ENCODE measurements at regions not wholly inside any gene's neighbourhood (a gene's known extent, or its start where the extent isn't known, plus 50 kb on each side); places are given as distances from the start of the nearest gene placed in this dataset.

DNA sequence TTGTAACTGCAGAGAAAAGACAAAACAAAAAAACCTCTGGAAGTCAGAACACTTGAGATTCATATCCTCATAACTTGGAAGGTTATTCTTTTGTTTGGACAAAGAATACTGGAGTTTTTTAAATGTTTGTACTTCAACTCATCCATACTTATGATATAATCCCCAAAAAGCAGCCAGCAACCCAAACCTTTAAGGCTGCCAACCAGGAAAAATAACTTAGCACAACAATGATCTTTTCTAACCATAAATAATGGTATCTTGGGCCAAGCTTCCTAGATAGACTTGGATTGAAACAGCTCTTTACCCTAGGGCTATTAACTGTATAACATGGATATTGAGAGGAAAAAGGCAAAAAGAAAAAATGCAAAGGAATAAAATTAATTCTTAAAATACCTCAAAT lies 335.1 kb downstream of the LTN1 start:
- Histone ChIP-seq H3K36me3 (replicated peaks) (no peaks in the 10 kb centered on the region), H3K27ac (no peak overlapping the region), H3K4me3 (ENCODE audit: low read depth, low read length) (no peak overlapping the region), H3K27me3 (replicated peaks) (no peaks in the 10 kb centered on the region)
- DNase-seq: no peak
- TF ChIP-seq, protein P1, sequence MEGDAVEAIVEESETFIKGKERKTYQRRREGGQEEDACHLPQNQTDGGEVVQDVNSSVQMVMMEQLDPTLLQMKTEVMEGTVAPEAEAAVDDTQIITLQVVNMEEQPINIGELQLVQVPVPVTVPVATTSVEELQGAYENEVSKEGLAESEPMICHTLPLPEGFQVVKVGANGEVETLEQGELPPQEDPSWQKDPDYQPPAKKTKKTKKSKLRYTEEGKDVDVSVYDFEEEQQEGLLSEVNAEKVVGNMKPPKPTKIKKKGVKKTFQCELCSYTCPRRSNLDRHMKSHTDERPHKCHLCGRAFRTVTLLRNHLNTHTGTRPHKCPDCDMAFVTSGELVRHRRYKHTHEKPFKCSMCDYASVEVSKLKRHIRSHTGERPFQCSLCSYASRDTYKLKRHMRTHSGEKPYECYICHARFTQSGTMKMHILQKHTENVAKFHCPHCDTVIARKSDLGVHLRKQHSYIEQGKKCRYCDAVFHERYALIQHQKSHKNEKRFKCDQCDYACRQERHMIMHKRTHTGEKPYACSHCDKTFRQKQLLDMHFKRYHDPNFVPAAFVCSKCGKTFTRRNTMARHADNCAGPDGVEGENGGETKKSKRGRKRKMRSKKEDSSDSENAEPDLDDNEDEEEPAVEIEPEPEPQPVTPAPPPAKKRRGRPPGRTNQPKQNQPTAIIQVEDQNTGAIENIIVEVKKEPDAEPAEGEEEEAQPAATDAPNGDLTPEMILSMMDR (IDR thresholded peaks at IDR 0.05; ENCODE audit: low read depth, low read length, missing control alignments): no peak
- in situ Hi-C loops (cut with HindIII; ENCODE audit: low pct_ligation_motif_present, low sequenced_read_pairs): no loop called here

DNA sequence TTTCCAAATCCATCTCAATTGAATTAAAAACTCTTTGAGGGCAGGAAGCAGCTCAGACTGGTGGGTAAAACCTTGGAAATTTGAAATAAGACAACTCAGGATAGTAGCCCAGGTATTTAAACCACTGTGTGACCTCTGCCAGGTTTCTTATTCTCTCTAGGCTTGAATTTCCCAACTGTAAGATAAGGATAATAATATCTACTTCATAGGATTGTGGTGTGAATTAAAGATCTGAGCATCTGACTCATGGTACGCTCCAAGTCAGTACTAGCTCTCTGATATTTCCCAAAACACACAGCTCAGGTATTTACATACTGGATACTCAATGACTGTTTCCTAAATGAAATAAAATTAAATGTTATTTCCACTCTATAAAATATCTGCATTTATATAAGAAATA lies 337.2 kb downstream of the LTN1 start:
- TF ChIP-seq, protein P1 (IDR thresholded peaks at IDR 0.05; ENCODE audit: low read depth, low read length, missing control alignments): no peak
- DNase-seq: no peak
- Histone ChIP-seq H3K27me3 (replicated peaks) (no peaks in the 10 kb centered on the region), H3K36me3 (replicated peaks) (no peaks in the 10 kb centered on the region), H3K4me3 (ENCODE audit: low read depth, low read length) (no peak overlapping the region), H3K27ac (no peak overlapping the region)
- in situ Hi-C loops (cut with HindIII; ENCODE audit: low pct_ligation_motif_present, low sequenced_read_pairs): no loop called here

DNA sequence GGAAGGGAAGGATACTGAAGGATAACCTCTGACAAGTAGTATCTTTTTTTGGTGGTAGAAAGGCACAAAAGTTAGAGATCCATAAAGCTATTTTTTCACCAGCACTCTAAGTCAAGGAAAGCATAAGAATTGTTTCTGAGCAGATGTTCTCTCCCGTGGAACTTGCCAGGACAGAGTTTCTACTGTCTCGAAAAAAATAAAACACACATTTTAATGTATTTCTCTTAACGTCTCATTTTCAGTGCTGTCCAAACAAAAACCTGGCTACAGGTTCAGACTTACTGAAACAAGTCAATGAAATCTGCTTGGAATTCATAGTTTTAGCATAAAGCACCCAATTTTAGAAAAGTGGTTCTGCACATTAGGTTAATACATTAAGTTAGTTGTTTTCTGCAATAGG lies 338.3 kb downstream of the LTN1 start:
- Histone ChIP-seq H3K4me3 (ENCODE audit: low read depth, low read length) (no peak overlapping the region), H3K27ac (no peak overlapping the region), H3K27me3 (replicated peaks) (no peaks in the 10 kb centered on the region), H3K36me3 (replicated peaks) (no peaks in the 10 kb centered on the region)
- DNase-seq: no peak
- TF ChIP-seq, protein P1 (IDR thresholded peaks at IDR 0.05; ENCODE audit: low read depth, low read length, missing control alignments): no peak
- in situ Hi-C loops (cut with HindIII; ENCODE audit: low pct_ligation_motif_present, low sequenced_read_pairs): no loop called here

DNA sequence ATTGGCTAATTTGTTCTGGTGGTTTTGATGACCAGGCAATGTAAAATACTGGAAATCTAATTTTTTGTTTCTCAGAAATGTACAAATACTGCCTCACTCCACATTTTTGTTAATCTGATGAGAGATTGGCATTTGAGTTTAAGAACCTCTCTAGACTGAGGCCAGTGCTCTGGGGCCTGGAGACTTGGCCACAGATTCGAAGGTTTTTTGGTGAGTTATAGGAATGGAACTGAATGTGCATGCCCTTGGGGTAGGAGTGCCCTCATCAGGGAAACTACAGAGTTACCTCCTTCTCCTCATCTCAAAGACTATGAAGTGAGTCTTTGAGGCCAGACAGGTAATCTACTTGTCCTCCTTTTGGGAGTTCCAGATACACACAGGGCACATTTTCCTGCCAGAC lies 347.9 kb downstream of the LTN1 start:
- H3K4me3 ChIP-seq (ENCODE audit: low read depth, low read length): no peak overlapping the region
- TF ChIP-seq, protein P1 (IDR thresholded peaks at IDR 0.05; ENCODE audit: low read depth, low read length, missing control alignments): no peak
- no peaks in the 10 kb centered on the region for H3K27me3 ChIP-seq (replicated peaks)
- H3K36me3 ChIP-seq (replicated peaks): no peaks in the 10 kb centered on the region
- no peak overlapping the region for H3K27ac ChIP-seq
- in situ Hi-C loops (cut with HindIII; ENCODE audit: low pct_ligation_motif_present, low sequenced_read_pairs): no loop called here
- DNase-seq: no peak

DNA sequence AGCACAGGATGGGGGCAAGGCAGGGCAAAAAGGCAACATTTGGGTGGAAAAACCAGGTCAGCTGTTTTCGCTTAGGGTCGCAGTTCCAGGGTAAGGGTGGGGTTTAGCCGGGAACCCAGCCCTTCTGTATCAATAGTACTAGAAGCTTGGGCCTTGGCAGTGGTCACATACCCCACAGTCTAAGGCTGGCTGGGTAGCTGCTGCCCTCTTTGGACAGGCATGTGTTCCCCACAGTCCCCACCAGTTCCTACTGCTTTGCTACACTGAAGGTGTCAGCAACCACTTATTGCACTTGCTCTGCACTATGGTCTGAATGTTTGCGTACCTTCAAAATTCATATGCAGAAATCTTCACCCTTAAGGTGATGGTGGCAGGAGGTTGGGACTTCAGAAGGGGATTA lies 349.8 kb downstream of the LTN1 start:
- Histone ChIP-seq H3K4me3 (ENCODE audit: low read depth, low read length) (no peak overlapping the region), H3K27ac (no peak overlapping the region), H3K27me3 (replicated peaks) (no peaks in the 10 kb centered on the region), H3K36me3 (replicated peaks) (no peaks in the 10 kb centered on the region)
- in situ Hi-C loops (cut with HindIII; ENCODE audit: low pct_ligation_motif_present, low sequenced_read_pairs): no loop called here
- TF ChIP-seq, protein P1 (IDR thresholded peaks at IDR 0.05; ENCODE audit: low read depth, low read length, missing control alignments): no peak
- no peak for DNase-seq

DNA sequence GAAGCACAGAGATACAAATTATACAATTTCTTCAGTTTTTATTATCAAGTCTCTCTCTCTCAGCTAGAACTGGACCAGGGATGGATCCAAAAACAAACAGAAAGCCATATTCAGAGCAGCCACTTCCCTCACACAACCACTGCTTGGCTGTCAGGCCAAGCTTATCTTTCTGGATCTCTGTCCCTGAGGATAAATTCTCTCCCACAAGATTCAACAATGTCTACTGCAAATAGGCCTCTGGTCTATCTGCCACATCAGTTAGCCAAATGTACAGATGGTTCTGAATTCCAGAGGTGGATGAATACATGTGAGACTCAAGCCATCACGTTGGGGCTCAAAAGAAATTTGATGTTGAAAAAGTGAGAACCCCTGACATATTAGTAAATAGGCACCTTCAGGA lies 350.9 kb downstream of the LTN1 start:
- in situ Hi-C loops (cut with HindIII; ENCODE audit: low pct_ligation_motif_present, low sequenced_read_pairs): no loop called here
- DNase-seq: no peak
- TF ChIP-seq, protein P1 (IDR thresholded peaks at IDR 0.05; ENCODE audit: low read depth, low read length, missing control alignments): no peak

More for the DNA sequence above, 350.9 kb downstream of the LTN1 start:
- H3K36me3 ChIP-seq (replicated peaks): no peaks in the 10 kb centered on the region
- H3K4me3 ChIP-seq (ENCODE audit: low read depth, low read length): no peak overlapping the region
- H3K27me3 ChIP-seq (replicated peaks): no peaks in the 10 kb centered on the region
- no peak overlapping the region for H3K27ac ChIP-seq

All from brain microvascular endothelial cell (primary cell).